GM23248 (cell line): ENCODE measurements at regions not wholly inside any gene's neighbourhood (a gene's known extent, or its start where the extent isn't known, plus 50 kb on each side); places are given as distances from the start of the nearest gene placed in this dataset.

Experiments
- EZH2 ChIP-seq: fragments of 200-600 bp; sonication (generic); IDR thresholded peaks from 2 replicates; pipeline ENCODE4 v1.6.1; 2018; ENCODE audit warnings: antibody characterized with exemption, mild to moderate bottlenecking; ENCODE audit not compliant: insufficient read depth, poor library complexity, severe bottlenecking
- EZH2phosphoT487 ChIP-seq: fragments of 200-600 bp; sonication (generic); IDR thresholded peaks from 2 replicates; pipeline ENCODE4 v1.6.1; 2018; ENCODE audit warnings: antibody characterized with exemption, moderate library complexity, mild to moderate bottlenecking, low read depth; ENCODE audit not compliant: insufficient read depth

GRCh38 chr1:193960499-193960898, 774.1 kb upstream of the B3GALT2 start:
- TF ChIP-seq EZH2phosphoT487 (no peak), EZH2 (no peak)
